ENCODE measurements at regions not wholly inside any gene's neighbourhood (a gene's known extent, or its start where the extent isn't known, plus 50 kb on each side); places are given as distances from the start of the nearest gene placed in this dataset.

- TF ChIP-seq CTCF (conservative IDR thresholded peaks at IDR 0.05) (no peak), ZFX (IDR thresholded peaks at IDR 0.05) (no peak)
- H3K27ac ChIP-seq = no peak overlapping the region
Observed at GRCh38 chrX:82842286-82842685, 665.8 kb upstream of the POU3F4 start.

GRCh38 chrX:82848111-82848510, 660.0 kb upstream of the POU3F4 start:
- TF ChIP-seq ZFX (IDR thresholded peaks at IDR 0.05) (no peak), CTCF (conservative IDR thresholded peaks at IDR 0.05) (no peak)
- no peak overlapping the region for H3K27ac ChIP-seq
